ENCODE measurements at regions not wholly inside any gene's neighbourhood (a gene's known extent, or its start where the extent isn't known, plus 50 kb on each side); places are given as distances from the start of the nearest gene placed in this dataset.

- DNase-seq (ENCODE audit: low read depth): no peak
Measured at GRCh38 chr10:75347186-75347585, 54.4 kb downstream of the ZNF503 start.

GRCh38 chr10:75345738-75346137 lies 55.8 kb downstream of the ZNF503 start:
- DNase-seq (ENCODE audit: low read depth): no peak

- no peak for DNase-seq (ENCODE audit: low read depth)
Measured at GRCh38 chr10:75344170-75344569, 57.4 kb downstream of the ZNF503 start.

GRCh38 chr10:75342397-75342796 lies 59.2 kb downstream of the ZNF503 start:
- no peak for DNase-seq (ENCODE audit: low read depth)

GRCh38 chr10:75335983-75336382 lies 65.6 kb downstream of the ZNF503 start:
- DNase-seq (ENCODE audit: low read depth): no peak

GRCh38 chr10:75335191-75335590 lies 66.4 kb downstream of the ZNF503 start:
- peak; percentile 15 for DNase-seq (ENCODE audit: low read depth)

GRCh38 chr10:75334720-75335119 lies 66.8 kb downstream of the ZNF503 start:
- no peak for DNase-seq (ENCODE audit: low read depth)

GRCh38 chr10:75332081-75332480 lies 69.5 kb downstream of the ZNF503 start:
- DNase-seq (ENCODE audit: low read depth): no peak

GRCh38 chr10:75331081-75331480 lies 70.5 kb downstream of the ZNF503 start:
- DNase-seq (ENCODE audit: low read depth): no peak

- no peak for DNase-seq (ENCODE audit: low read depth)
Measured at GRCh38 chr10:75329190-75329745, 72.3 kb downstream of the ZNF503 start.

- no peak for DNase-seq (ENCODE audit: low read depth)
Measured at GRCh38 chr10:75326306-75326705, 75.3 kb downstream of the ZNF503 start.

GRCh38 chr10:75319274-75319673 lies 82.3 kb downstream of the ZNF503 start:
- no peak for DNase-seq (ENCODE audit: low read depth)

GRCh38 chr10:75314570-75314969 lies 78.8 kb upstream of the COMTD1 start:
- no peak for DNase-seq (ENCODE audit: low read depth)

- no peak for DNase-seq (ENCODE audit: low read depth)
Measured at GRCh38 chr10:75312440-75312839, 76.7 kb upstream of the COMTD1 start.

- no peak for DNase-seq (ENCODE audit: low read depth)
Measured at GRCh38 chr10:75305675-75306074, 69.9 kb upstream of the COMTD1 start.

GRCh38 chr10:75304741-75305390 lies 69.1 kb upstream of the COMTD1 start:
- DNase-seq (ENCODE audit: low read depth): no peak

- DNase-seq (ENCODE audit: low read depth): no peak
Measured at GRCh38 chr10:75304313-75304712, 68.6 kb upstream of the COMTD1 start.

GRCh38 chr10:75303045-75303777 lies 67.5 kb upstream of the COMTD1 start:
- no peak for DNase-seq (ENCODE audit: low read depth)

- DNase-seq (ENCODE audit: low read depth): no peak
Measured at GRCh38 chr10:75302029-75302428, 66.3 kb upstream of the COMTD1 start.

- no peak for DNase-seq (ENCODE audit: low read depth)
Measured at GRCh38 chr10:75297021-75297599, 61.4 kb upstream of the COMTD1 start.

GRCh38 chr10:75295868-75296441 lies 60.2 kb upstream of the COMTD1 start:
- DNase-seq (ENCODE audit: low read depth): peak; percentile 50

GRCh38 chr10:75294866-75295701 lies 59.3 kb upstream of the COMTD1 start:
- peak; percentile 91 for DNase-seq (ENCODE audit: low read depth)
